Astrocyte of the spinal cord (primary cell): ENCODE measurements at regions not wholly inside any gene's neighbourhood (a gene's known extent, or its start where the extent isn't known, plus 50 kb on each side); places are given as distances from the start of the nearest gene placed in this dataset.

Experiments
- DNase-seq: peaks from one replicate; pipeline ENCODE4 v3.0.0; 2011; ENCODE audit warnings: low read depth, low spot score
- H3K4me3 ChIP-seq: 2 replicates; pipeline ENCODE4 v1.5.1; 2011; ENCODE audit warnings: low read depth, mild to moderate bottlenecking, low read length, moderate library complexity
- CTCF ChIP-seq: IDR thresholded peaks from 2 replicates; pipeline ENCODE4 v1.5.1; 2012; ENCODE audit warnings: low read depth, mild to moderate bottlenecking, low read length, inconsistent platforms
- in situ Hi-C: cut with HindIII; loops from 2 replicates; pipeline ENCODE4 v1.10.0; 2017; ENCODE audit warnings: low sequenced_read_pairs

GRCh38 chr5:125633523-125633922 is 789.7 kb upstream of the GRAMD2B start:
- in situ Hi-C loops: no loop called here
- DNase-seq: no peak
- no peak for TF ChIP-seq CTCF
- no peak overlapping the region for H3K4me3 ChIP-seq

GRCh38 chr5:125634216-125634835 is 788.9 kb upstream of the GRAMD2B start:
- in situ Hi-C loops: no loop called here
- no peak for TF ChIP-seq CTCF
- no peak for DNase-seq
- no peak overlapping the region for H3K4me3 ChIP-seq

GRCh38 chr5:125639858-125640257 is 783.4 kb upstream of the GRAMD2B start:
- in situ Hi-C loops: no loop called here
- TF ChIP-seq CTCF: no peak

GRCh38 chr5:125652761-125653160 is 770.4 kb upstream of the GRAMD2B start:
- no peak for DNase-seq
- no peak overlapping the region for H3K4me3 ChIP-seq
- in situ Hi-C loops: no loop called here
- no peak for TF ChIP-seq CTCF

More at GRCh38 chr5:125639858-125640257, 783.4 kb upstream of the GRAMD2B start:
- DNase-seq: no peak
- H3K4me3 ChIP-seq: no peak overlapping the region

GRCh38 chr5:125654392-125654791 is 768.8 kb upstream of the GRAMD2B start:
- TF ChIP-seq CTCF: no peak
- no peak overlapping the region for H3K4me3 ChIP-seq
- no peak for DNase-seq
- in situ Hi-C loops: no loop called here

GRCh38 chr5:125655156-125655555 is 768.1 kb upstream of the GRAMD2B start:
- H3K4me3 ChIP-seq: no peak overlapping the region
- DNase-seq: no peak
- in situ Hi-C loops: no loop called here
- TF ChIP-seq CTCF: no peak
